Transverse colon (tissue), 4 donors: ENCODE measurements at regions not wholly inside any gene's neighbourhood (a gene's known extent, or its start where the extent isn't known, plus 50 kb on each side); places are given as distances from the start of the nearest gene placed in this dataset.

ENCODE experiments used
- EP300 ChIP-seq: sonication (generic); formaldehyde crosslinking; IDR thresholded peaks from one replicate; pipeline ENCODE4 v1.6.1; 2017; ENCODE audit warnings: antibody characterized with exemption, low read depth
- POLR2A ChIP-seq: fragments of 450-650 bp; IDR thresholded peaks from one replicate; pipeline ENCODE4 v1.6.1; 2016; ENCODE audit warnings: antibody characterized with exemption, mild to moderate bottlenecking, moderate library complexity
- POLR2AphosphoS5 ChIP-seq, 3 donors: sonication (generic); formaldehyde crosslinking; IDR thresholded peaks; one replicate each; pipeline ENCODE4 v1.6.1; 2016; ENCODE audit warnings: antibody characterized with exemption in 3 of 3
- TF ChIP-seq, protein P1 (sequence below), 5 experiments: fragments of 200-600 bp in 3 of 5; fragments of 450-650 bp in 2 of 5; sonication (generic) in 3 of 5; IDR thresholded peaks; 1 replicate in 2 of 5; 2 replicates in 3 of 5; pipeline ENCODE4 v1.5.1; 2016 to 2017; ENCODE audit warnings: antibody characterized with exemption in 5 of 5, inconsistent platforms in 3 of 5, mild to moderate bottlenecking in 2 of 5, moderate library complexity in 1 of 5

- TF ChIP-seq, protein P1, sequence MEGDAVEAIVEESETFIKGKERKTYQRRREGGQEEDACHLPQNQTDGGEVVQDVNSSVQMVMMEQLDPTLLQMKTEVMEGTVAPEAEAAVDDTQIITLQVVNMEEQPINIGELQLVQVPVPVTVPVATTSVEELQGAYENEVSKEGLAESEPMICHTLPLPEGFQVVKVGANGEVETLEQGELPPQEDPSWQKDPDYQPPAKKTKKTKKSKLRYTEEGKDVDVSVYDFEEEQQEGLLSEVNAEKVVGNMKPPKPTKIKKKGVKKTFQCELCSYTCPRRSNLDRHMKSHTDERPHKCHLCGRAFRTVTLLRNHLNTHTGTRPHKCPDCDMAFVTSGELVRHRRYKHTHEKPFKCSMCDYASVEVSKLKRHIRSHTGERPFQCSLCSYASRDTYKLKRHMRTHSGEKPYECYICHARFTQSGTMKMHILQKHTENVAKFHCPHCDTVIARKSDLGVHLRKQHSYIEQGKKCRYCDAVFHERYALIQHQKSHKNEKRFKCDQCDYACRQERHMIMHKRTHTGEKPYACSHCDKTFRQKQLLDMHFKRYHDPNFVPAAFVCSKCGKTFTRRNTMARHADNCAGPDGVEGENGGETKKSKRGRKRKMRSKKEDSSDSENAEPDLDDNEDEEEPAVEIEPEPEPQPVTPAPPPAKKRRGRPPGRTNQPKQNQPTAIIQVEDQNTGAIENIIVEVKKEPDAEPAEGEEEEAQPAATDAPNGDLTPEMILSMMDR (IDR thresholded peaks at IDR 0.05), result no peak
- no peak for TF ChIP-seq POLR2A
- no peak for TF ChIP-seq POLR2AphosphoS5 (IDR thresholded peaks at IDR 0.05)
- TF ChIP-seq EP300, result no peak
Measured at GRCh38 chr2:198213253-198213652, 408.9 kb downstream of the PLCL1 start.
